Tibial artery (tissue), 4 donors: ENCODE measurements at regions not wholly inside any gene's neighbourhood (a gene's known extent, or its start where the extent isn't known, plus 50 kb on each side); places are given as distances from the start of the nearest gene placed in this dataset.

Source experiments
- DNase-seq, 2 donors: peaks; one replicate each; pipeline ENCODE4 v3.0.0-alpha.2; 2019
- H3K27ac ChIP-seq, 2 donors: fragments of 200-600 bp; sonication (generic) in 1 of 2; 1 replicate in 1 of 2; 2 replicates in 1 of 2; pipeline ENCODE4 v1.5.1; 2018 to 2019; ENCODE audit warnings: mild to moderate bottlenecking in 1 of 2
- H3K27me3 ChIP-seq, 2 donors: fragments of 200-600 bp; sonication (generic) in 1 of 2; one replicate each; pipeline versions ENCODE4 v1.5.1 to v1.6.0; 2016 to 2019
- H3K36me3 ChIP-seq, 3 donors: fragments of 200-600 bp; sonication (generic) in 2 of 3; one replicate each; pipeline ENCODE4 v1.5.1; 2016 to 2019; ENCODE audit warnings: mild to moderate bottlenecking in 2 of 3
- H3K4me1 ChIP-seq, 4 donors: fragments of 200-600 bp; sonication (generic) in 2 of 4; 1 replicate in 3 of 4; 2 replicates in 1 of 4; pipeline ENCODE4 v1.5.1; 2016 to 2019
- H3K4me3 ChIP-seq, 2 donors: fragments of 200-600 bp; sonication (generic) in 1 of 2; 1 replicate in 1 of 2; 2 replicates in 1 of 2; pipeline ENCODE4 v1.5.1; 2018 to 2019; ENCODE audit warnings: mild to moderate bottlenecking in 2 of 2
- H3K9me3 ChIP-seq, 3 donors: fragments of 200-600 bp; sonication (generic) in 1 of 3; one replicate each; pipeline ENCODE4 v1.5.1; 2016 to 2019
- intact Hi-C: fragments of 100-400 bp; cut with DNase I; formaldehyde crosslinking; loops from one replicate; pipeline ENCODE4 v1.15.0; 2023; ENCODE audit warnings: low total_unique reads
- TF ChIP-seq, protein P1 (sequence below), 2 experiments: fragments of 200-600 bp in 1 of 2; fragments of 450-650 bp in 1 of 2; IDR thresholded peaks; one replicate each; pipeline ENCODE4 v1.5.1; 2017 to 2019; ENCODE audit warnings: antibody characterized with exemption in 2 of 2, mild to moderate bottlenecking in 1 of 2, moderate library complexity in 1 of 2

DNA sequence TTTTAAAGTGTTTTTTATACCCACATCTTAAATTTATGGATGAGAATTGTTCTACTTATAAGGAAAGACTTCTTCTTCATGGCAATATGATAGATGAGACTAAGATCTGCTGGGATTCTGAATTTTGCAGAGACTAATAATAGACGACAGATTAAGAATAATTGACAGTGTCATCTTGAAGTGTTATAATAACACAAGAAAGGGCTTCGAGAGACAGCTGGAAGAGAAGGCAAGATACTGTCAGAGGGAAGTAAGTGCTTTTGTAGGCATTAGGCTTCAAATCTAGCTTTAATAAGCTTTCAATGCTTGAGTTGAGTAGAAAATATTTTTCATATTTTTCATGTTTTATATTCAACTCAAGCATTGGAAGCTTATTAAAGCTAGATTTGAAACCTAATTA lies 797.6 kb upstream of the PABPC4L start:
- Histone ChIP-seq H3K4me1 (no peaks in the 10 kb centered on the region), H3K27ac (no peak overlapping the region), H3K4me3 (no peak overlapping the region), H3K36me3 (no peaks in the 10 kb centered on the region), H3K27me3 (no peaks in the 10 kb centered on the region), H3K9me3 (no peaks in the 10 kb centered on the region)
- TF ChIP-seq, protein P1, sequence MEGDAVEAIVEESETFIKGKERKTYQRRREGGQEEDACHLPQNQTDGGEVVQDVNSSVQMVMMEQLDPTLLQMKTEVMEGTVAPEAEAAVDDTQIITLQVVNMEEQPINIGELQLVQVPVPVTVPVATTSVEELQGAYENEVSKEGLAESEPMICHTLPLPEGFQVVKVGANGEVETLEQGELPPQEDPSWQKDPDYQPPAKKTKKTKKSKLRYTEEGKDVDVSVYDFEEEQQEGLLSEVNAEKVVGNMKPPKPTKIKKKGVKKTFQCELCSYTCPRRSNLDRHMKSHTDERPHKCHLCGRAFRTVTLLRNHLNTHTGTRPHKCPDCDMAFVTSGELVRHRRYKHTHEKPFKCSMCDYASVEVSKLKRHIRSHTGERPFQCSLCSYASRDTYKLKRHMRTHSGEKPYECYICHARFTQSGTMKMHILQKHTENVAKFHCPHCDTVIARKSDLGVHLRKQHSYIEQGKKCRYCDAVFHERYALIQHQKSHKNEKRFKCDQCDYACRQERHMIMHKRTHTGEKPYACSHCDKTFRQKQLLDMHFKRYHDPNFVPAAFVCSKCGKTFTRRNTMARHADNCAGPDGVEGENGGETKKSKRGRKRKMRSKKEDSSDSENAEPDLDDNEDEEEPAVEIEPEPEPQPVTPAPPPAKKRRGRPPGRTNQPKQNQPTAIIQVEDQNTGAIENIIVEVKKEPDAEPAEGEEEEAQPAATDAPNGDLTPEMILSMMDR (IDR thresholded peaks at IDR 0.05): no peak
- no peak for DNase-seq
- intact Hi-C loops: no loop called here

- Histone ChIP-seq H3K9me3 (no peaks in the 10 kb centered on the region), H3K36me3 (no peaks in the 10 kb centered on the region)
- no peak for DNase-seq
Observed at GRCh38 chr4:134961963-134962362, 760.4 kb upstream of the PABPC4L start.

DNA sequence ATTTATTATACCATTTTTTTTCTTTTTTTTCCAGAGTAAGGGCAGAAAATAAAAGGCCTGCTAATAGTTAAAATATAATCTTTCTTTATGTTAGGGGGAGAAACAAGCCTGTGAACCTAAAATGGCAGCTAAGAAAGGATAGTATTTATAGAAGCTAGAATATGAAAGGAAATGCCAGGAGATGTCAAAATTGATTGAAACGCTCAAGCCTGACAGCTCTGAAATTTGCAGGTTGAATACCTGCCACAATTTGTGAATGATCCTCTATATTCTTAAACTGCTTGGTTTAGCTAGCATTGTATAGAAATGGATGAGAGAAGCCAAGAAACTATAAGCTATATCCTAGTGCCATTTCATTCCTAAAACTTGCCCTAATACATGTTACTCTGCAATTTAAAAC lies 757.3 kb upstream of the PABPC4L start:
- DNase-seq: no peak
- Histone ChIP-seq H3K27me3 (no peaks in the 10 kb centered on the region), H3K27ac (no peak overlapping the region), H3K9me3 (no peaks in the 10 kb centered on the region), H3K4me3 (no peak overlapping the region), H3K4me1 (no peaks in the 10 kb centered on the region), H3K36me3 (no peaks in the 10 kb centered on the region)
- TF ChIP-seq, protein P1 (IDR thresholded peaks at IDR 0.05): no peak
- intact Hi-C loops: no loop called here

More at GRCh38 chr4:134961963-134962362, 760.4 kb upstream of the PABPC4L start:
- Histone ChIP-seq H3K27me3 (no peaks in the 10 kb centered on the region), H3K4me1 (no peaks in the 10 kb centered on the region), H3K4me3 (no peak overlapping the region), H3K27ac (no peak overlapping the region)
- TF ChIP-seq, protein P1 (IDR thresholded peaks at IDR 0.05): no peak
- intact Hi-C loops: no loop called here

GRCh38 chr4:134955059-134955458 lies 753.5 kb upstream of the PABPC4L start:
- Histone ChIP-seq H3K27me3 (no peaks in the 10 kb centered on the region), H3K27ac (no peak overlapping the region), H3K9me3 (no peaks in the 10 kb centered on the region), H3K4me3 (no peak overlapping the region), H3K36me3 (no peaks in the 10 kb centered on the region), H3K4me1 (no peaks in the 10 kb centered on the region)
- TF ChIP-seq, protein P1 (IDR thresholded peaks at IDR 0.05): no peak
- DNase-seq: no peak
- intact Hi-C loops: no loop called here

DNA sequence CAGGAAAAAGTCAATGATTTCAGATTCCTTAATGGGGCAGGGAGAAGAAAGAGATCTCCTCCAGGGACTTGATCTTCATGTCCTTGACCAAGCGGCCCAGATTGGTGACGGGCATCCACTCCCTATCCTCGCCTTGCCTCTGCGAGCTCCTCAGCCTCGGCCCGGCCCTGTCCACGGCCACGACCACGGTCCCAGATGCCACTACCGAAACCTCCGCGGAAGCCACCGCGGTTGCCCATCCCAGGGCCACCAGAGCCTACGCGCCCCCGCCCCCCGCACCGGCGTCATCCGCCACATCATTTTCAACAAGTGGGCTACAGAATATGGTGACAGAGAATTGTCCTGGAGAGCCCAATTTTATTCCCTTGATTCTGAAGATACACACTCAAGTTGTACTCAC lies 751.2 kb upstream of the PABPC4L start:
- intact Hi-C loops: no loop called here
- H3K4me1 ChIP-seq: no peaks in the 10 kb centered on the region

More for the DNA sequence above, 751.2 kb upstream of the PABPC4L start:
- H3K27ac ChIP-seq: no peak overlapping the region
- TF ChIP-seq, protein P1 (IDR thresholded peaks at IDR 0.05): no peak
- H3K9me3 ChIP-seq: peaks cover 0 to 7% (median 0%) of the 10 kb centered on the region in 3 donors
- H3K4me3 ChIP-seq: no peak overlapping the region
- H3K27me3 ChIP-seq: no peaks in the 10 kb centered on the region
- no peak for DNase-seq
- H3K36me3 ChIP-seq: no peaks in the 10 kb centered on the region
